GM12872 (cell line): ENCODE measurements at regions not wholly inside any gene's neighbourhood (a gene's known extent, or its start where the extent isn't known, plus 50 kb on each side); places are given as distances from the start of the nearest gene placed in this dataset.

Experiments
- CTCF ChIP-seq: IDR thresholded peaks from 3 replicates; pipeline ENCODE4 v1.5.1; 2011; ENCODE audit warnings: low read depth, mild to moderate bottlenecking, low read length, moderate library complexity; ENCODE audit not compliant: insufficient read depth

GRCh38 chr2:223487214-223487846, 114.8 kb downstream of the SCG2 start:
- TF ChIP-seq CTCF = no peak

- TF ChIP-seq CTCF = no peak
These were observed 113.3 kb downstream of the SCG2 start for GRCh38 chr2:223488814-223489213.

- TF ChIP-seq CTCF = no peak
These were observed 107.7 kb downstream of the SCG2 start for GRCh38 chr2:223494496-223494895.

- TF ChIP-seq CTCF = no peak
These were observed 107.2 kb downstream of the SCG2 start for GRCh38 chr2:223494942-223495341.

GRCh38 chr2:223500709-223501108, 101.5 kb downstream of the SCG2 start:
- no peak for TF ChIP-seq CTCF

GRCh38 chr2:223501641-223502040, 100.5 kb downstream of the SCG2 start:
- TF ChIP-seq CTCF = no peak

- no peak for TF ChIP-seq CTCF
These were observed 98.4 kb downstream of the SCG2 start for GRCh38 chr2:223503746-223504145.
